Astrocyte (in vitro differentiated cells and primary cell): ENCODE measurements at regions not wholly inside any gene's neighbourhood (a gene's known extent, or its start where the extent isn't known, plus 50 kb on each side); places are given as distances from the start of the nearest gene placed in this dataset.
A peak's percentile ranks its signal among the peaks of the same experiment; 100 is the strongest.

ENCODE experiments used
- DNase-seq: peaks from one replicate; pipeline ENCODE4 v3.0.0-alpha.2; 2010; ENCODE audit warnings: low read depth
- FAIRE-seq: peaks from 2 replicates; lab custom pipeline; 2011; peaks lifted over from hg19 to GRCh38; lab: Jason Lieb, UNC
- H2AFZ ChIP-seq: 2 replicates; pipeline ENCODE4 v1.6.0; 2012; ENCODE audit warnings: low read depth, low read length, inconsistent platforms
- H3K27ac ChIP-seq: 2 replicates; pipeline ENCODE4 v1.5.1; 2011; ENCODE audit warnings: low read depth, low read length, inconsistent platforms
- H3K27me3 ChIP-seq: 2 replicates; pipeline ENCODE4 v1.6.0; 2011; ENCODE audit warnings: low read length, inconsistent platforms; ENCODE audit not compliant: insufficient read depth
- H3K36me3 ChIP-seq: 2 replicates; pipeline ENCODE4 v1.5.1; 2011; ENCODE audit warnings: low read length, inconsistent platforms; ENCODE audit not compliant: insufficient read depth
- H3K4me1 ChIP-seq: 2 replicates; pipeline ENCODE4 v1.5.1; 2011; ENCODE audit warnings: low read length, inconsistent platforms; ENCODE audit not compliant: insufficient read depth
- H3K4me2 ChIP-seq: 2 replicates; pipeline ENCODE4 v1.6.0; 2012; ENCODE audit warnings: low read length, inconsistent platforms
- H3K4me3 ChIP-seq: 2 replicates; pipeline ENCODE4 v1.5.1; 2011; ENCODE audit warnings: low read depth, mild to moderate bottlenecking, low read length, inconsistent platforms; ENCODE audit not compliant: insufficient read depth
- H3K79me2 ChIP-seq: 2 replicates; pipeline ENCODE4 v1.6.0; 2012; ENCODE audit warnings: mild to moderate bottlenecking, low read length, inconsistent platforms; ENCODE audit not compliant: insufficient read depth
- H3K9ac ChIP-seq: 2 replicates; pipeline ENCODE4 v1.6.0; 2012; ENCODE audit warnings: mild to moderate bottlenecking, low read length, inconsistent platforms
- H3K9me3 ChIP-seq: 2 replicates; pipeline ENCODE4 v1.5.1; 2012; ENCODE audit warnings: low read depth, mild to moderate bottlenecking, low read length, inconsistent platforms; ENCODE audit not compliant: insufficient read depth
- H4K20me1 ChIP-seq: 2 replicates; pipeline ENCODE4 v1.6.0; 2012; ENCODE audit warnings: low read length, inconsistent platforms; ENCODE audit not compliant: insufficient read depth
- H3K27ac Mint-ChIP-seq: one replicate; pipeline ENCODE4 v1.8.0; 2021; ENCODE audit warnings: mild to moderate bottlenecking, mixed read lengths; ENCODE audit not compliant: unreplicated experiment
- H3K27me3 Mint-ChIP-seq: one replicate; pipeline ENCODE4 v1.8.0; 2021; ENCODE audit warnings: low read depth, mixed read lengths; ENCODE audit not compliant: unreplicated experiment
- H3K36me3 Mint-ChIP-seq: one replicate; pipeline ENCODE4 v1.8.0; 2021; ENCODE audit warnings: low read depth, mixed read lengths; ENCODE audit not compliant: unreplicated experiment
- H3K4me1 Mint-ChIP-seq: one replicate; pipeline ENCODE4 v1.8.0; 2021; ENCODE audit warnings: low read depth, mixed read lengths; ENCODE audit not compliant: unreplicated experiment
- H3K4me3 Mint-ChIP-seq: one replicate; pipeline ENCODE4 v1.8.0; 2021; ENCODE audit warnings: mild to moderate bottlenecking, moderate library complexity, mixed read lengths; ENCODE audit not compliant: unreplicated experiment
- H3K9me3 Mint-ChIP-seq: one replicate; pipeline ENCODE4 v1.8.0; 2021; ENCODE audit warnings: mild to moderate bottlenecking, mixed read lengths; ENCODE audit not compliant: unreplicated experiment
- EZH2 ChIP-seq: IDR thresholded peaks from 2 replicates; pipeline ENCODE4 v1.6.1; 2012; ENCODE audit warnings: mild to moderate bottlenecking, low read length, inconsistent platforms; ENCODE audit not compliant: insufficient read depth
- TF ChIP-seq, protein P1 (sequence below): IDR thresholded peaks from 2 replicates; pipeline ENCODE4 v1.5.1; 2011; ENCODE audit warnings: low read depth, mild to moderate bottlenecking, inconsistent platforms, low read length, moderate library complexity; ENCODE audit not compliant: insufficient read depth

DNA sequence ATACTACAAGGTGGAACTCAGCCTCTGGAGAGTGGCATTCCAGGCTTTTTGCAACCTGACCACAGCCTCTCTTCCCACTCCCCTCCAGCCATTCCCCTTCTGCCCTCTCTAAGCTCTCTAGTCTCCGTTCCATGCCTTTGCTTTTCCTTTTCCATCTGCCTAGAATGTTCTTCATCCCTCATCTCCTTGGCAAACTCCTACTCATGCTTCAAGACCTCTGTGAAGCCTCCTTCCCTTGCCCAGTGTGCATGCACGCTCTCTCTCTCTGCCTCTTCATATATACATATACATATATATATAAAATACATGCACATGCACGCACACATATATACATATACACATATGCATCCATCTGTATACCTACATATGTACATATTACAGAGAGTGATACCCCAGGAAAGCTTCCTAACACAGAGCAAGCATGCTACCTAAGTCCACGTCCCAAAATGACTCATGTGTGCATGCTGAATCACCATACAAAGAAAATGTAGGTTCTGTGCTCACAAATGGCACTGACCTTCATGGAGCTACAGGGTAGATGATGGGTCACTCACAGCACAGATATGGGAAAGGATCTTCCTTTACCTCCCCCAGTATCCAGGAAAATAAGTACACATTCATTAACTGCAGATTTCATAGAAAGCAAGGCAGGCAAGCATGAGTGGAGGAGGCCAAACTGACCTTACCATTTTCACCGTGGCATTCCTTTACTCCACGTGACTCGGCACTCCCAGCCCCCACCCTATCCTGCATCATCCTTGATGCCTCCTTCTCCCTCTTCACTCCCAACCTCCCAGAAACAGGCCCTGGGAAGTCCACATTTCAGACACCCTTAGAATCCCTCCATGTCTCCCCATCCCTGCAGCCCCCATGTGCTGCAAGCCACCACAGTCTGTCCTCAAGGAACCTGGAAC, 238.4 kb upstream of the ZMIZ1 start:
- Histone ChIP-seq H3K4me2 (peak overlapping the region; percentile 36), H3K4me3 (no peak overlapping the region), H3K27ac (no peak overlapping the region)

DNA sequence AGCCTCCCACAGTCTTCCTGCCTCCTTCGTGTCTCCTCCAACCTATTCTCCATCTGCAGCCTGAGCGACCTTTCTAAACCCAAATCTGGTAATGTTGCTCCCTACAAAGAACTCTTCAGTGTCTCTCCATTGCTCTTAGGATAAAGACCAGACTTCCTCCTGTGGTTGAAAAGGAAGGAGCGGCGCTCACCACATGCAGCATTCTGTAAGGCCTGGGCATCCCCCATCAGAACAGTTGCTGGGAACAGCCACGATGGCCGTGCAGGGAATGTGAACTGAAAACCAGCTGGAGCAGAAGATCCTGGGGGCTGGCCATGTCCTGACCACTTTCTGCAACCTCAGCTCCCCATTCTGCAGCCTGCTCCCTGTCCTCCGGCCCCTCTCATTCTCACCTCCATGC, 237.8 kb upstream of the ZMIZ1 start:
- H3K36me3 Mint-ChIP-seq = no peaks in the 10 kb centered on the region
- no peaks in the 10 kb centered on the region for H3K36me3 ChIP-seq
- no peak overlapping the region for H3K9ac ChIP-seq
- H3K4me1 Mint-ChIP-seq = peaks cover 22% of the 10 kb centered on the region
- H3K4me3 ChIP-seq = no peak overlapping the region
- H3K27me3 ChIP-seq = peaks cover 4% of the 10 kb centered on the region
- no peak overlapping the region for H3K27ac ChIP-seq
- H3K4me2 ChIP-seq = no peak overlapping the region
- H3K27ac Mint-ChIP-seq = peak overlapping the region; percentile 27
- no peaks in the 10 kb centered on the region for H4K20me1 ChIP-seq
- no peak for FAIRE-seq
- H3K4me3 Mint-ChIP-seq = no peak overlapping the region
- H3K4me1 ChIP-seq = peaks cover 18% of the 10 kb centered on the region
- TF ChIP-seq EZH2 = no peak
- TF ChIP-seq, protein P1, sequence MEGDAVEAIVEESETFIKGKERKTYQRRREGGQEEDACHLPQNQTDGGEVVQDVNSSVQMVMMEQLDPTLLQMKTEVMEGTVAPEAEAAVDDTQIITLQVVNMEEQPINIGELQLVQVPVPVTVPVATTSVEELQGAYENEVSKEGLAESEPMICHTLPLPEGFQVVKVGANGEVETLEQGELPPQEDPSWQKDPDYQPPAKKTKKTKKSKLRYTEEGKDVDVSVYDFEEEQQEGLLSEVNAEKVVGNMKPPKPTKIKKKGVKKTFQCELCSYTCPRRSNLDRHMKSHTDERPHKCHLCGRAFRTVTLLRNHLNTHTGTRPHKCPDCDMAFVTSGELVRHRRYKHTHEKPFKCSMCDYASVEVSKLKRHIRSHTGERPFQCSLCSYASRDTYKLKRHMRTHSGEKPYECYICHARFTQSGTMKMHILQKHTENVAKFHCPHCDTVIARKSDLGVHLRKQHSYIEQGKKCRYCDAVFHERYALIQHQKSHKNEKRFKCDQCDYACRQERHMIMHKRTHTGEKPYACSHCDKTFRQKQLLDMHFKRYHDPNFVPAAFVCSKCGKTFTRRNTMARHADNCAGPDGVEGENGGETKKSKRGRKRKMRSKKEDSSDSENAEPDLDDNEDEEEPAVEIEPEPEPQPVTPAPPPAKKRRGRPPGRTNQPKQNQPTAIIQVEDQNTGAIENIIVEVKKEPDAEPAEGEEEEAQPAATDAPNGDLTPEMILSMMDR = no peak
- no peaks in the 10 kb centered on the region for H3K79me2 ChIP-seq
- peaks cover 34% of the 10 kb centered on the region for H3K27me3 Mint-ChIP-seq
- no peak for DNase-seq
- H3K9me3 ChIP-seq = peaks cover 5% of the 10 kb centered on the region
- H3K9me3 Mint-ChIP-seq = peaks cover 17% of the 10 kb centered on the region
- H2AFZ ChIP-seq = no peak overlapping the region

More for the DNA sequence above, 238.4 kb upstream of the ZMIZ1 start:
- Histone ChIP-seq H3K4me1 (peaks cover 18% of the 10 kb centered on the region), H3K9me3 (peaks cover 5% of the 10 kb centered on the region), H3K9ac (no peak overlapping the region), H2AFZ (peak overlapping the region; percentile 48), H3K79me2 (no peaks in the 10 kb centered on the region), H4K20me1 (no peaks in the 10 kb centered on the region), H3K36me3 (no peaks in the 10 kb centered on the region), H3K27me3 (peaks cover 4% of the 10 kb centered on the region)
- Mint-ChIP-seq H3K4me3 (no peak overlapping the region), H3K27me3 (peaks cover 34% of the 10 kb centered on the region), H3K36me3 (no peaks in the 10 kb centered on the region), H3K9me3 (peaks cover 17% of the 10 kb centered on the region), H3K27ac (peak overlapping the region; percentile 27), H3K4me1 (peaks cover 22% of the 10 kb centered on the region)
- DNase-seq (peak; percentile 31), FAIRE-seq (peak; percentile 73)
- TF ChIP-seq, protein P1 = no peak
- no peak for TF ChIP-seq EZH2

DNA sequence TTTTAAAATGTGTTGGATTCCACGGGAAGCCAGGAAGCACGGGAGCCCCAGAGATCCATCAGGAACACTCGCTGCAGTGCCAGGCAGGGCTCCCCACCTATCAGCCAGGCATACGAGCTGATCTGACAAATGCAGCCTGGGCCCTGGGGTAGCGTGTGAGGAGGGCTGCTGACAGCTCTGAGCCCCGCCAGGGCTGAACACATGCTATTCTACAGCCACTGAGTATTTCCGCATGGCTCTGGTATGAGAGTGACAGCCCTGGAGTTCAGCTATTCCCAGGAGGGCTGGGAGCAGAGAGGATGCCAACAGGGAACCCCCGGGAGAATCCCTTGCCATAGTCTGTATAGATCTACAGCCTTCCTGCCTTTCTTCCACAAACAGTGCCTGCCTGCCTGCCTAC, 237.3 kb upstream of the ZMIZ1 start:
- H3K36me3 Mint-ChIP-seq = no peaks in the 10 kb centered on the region
- no peak overlapping the region for H3K27ac ChIP-seq
- peaks cover 34% of the 10 kb centered on the region for H3K27me3 Mint-ChIP-seq
- H3K4me3 Mint-ChIP-seq = no peak overlapping the region
- H3K9me3 ChIP-seq = peaks cover 5% of the 10 kb centered on the region
- H3K79me2 ChIP-seq = no peaks in the 10 kb centered on the region
- no peak overlapping the region for H3K4me3 ChIP-seq
- peaks cover 17% of the 10 kb centered on the region for H3K9me3 Mint-ChIP-seq
- no peak overlapping the region for H3K4me2 ChIP-seq
- peak overlapping the region; percentile 3 for H3K27ac Mint-ChIP-seq
- TF ChIP-seq EZH2 = no peak
- TF ChIP-seq, protein P1 = no peak
- H3K4me1 ChIP-seq = peaks cover 18% of the 10 kb centered on the region
- H2AFZ ChIP-seq = no peak overlapping the region
- no peaks in the 10 kb centered on the region for H3K36me3 ChIP-seq
- H4K20me1 ChIP-seq = no peaks in the 10 kb centered on the region
- no peak overlapping the region for H3K9ac ChIP-seq
- peaks cover 4% of the 10 kb centered on the region for H3K27me3 ChIP-seq
- DNase-seq (no peak), FAIRE-seq (no peak)
- H3K4me1 Mint-ChIP-seq = peaks cover 22% of the 10 kb centered on the region
